ENCODE measurements at regions not wholly inside any gene's neighbourhood (a gene's known extent, or its start where the extent isn't known, plus 50 kb on each side); places are given as distances from the start of the nearest gene placed in this dataset.

GRCh38 chr22:47323518-47323917 lies 561.1 kb downstream of the TBC1D22A start:
- TF ChIP-seq ZNF70 (CRISPR knock-in tag; IDR thresholded peaks at IDR 0.05) (no peak), ZNF8 (CRISPR knock-in tag; IDR thresholded peaks at IDR 0.05) (no peak), TCF4 (CRISPR knock-in tag; IDR thresholded peaks at IDR 0.05; ENCODE audit: borderline replicate concordance) (no peak)

Measured in SK-N-SH treated with all-trans-retinoic acid at 6 μM for 48 hours (cell line).